ENCODE measurements at regions not wholly inside any gene's neighbourhood (a gene's known extent, or its start where the extent isn't known, plus 50 kb on each side); places are given as distances from the start of the nearest gene placed in this dataset.
A peak's percentile ranks its signal among the peaks of the same experiment; 100 is the strongest.
"Not testable (repeated sequence)": the region's sequence is repeated elsewhere in the genome, so short reads cannot be mapped to it uniquely, and the experiment has no call there.

DNA sequence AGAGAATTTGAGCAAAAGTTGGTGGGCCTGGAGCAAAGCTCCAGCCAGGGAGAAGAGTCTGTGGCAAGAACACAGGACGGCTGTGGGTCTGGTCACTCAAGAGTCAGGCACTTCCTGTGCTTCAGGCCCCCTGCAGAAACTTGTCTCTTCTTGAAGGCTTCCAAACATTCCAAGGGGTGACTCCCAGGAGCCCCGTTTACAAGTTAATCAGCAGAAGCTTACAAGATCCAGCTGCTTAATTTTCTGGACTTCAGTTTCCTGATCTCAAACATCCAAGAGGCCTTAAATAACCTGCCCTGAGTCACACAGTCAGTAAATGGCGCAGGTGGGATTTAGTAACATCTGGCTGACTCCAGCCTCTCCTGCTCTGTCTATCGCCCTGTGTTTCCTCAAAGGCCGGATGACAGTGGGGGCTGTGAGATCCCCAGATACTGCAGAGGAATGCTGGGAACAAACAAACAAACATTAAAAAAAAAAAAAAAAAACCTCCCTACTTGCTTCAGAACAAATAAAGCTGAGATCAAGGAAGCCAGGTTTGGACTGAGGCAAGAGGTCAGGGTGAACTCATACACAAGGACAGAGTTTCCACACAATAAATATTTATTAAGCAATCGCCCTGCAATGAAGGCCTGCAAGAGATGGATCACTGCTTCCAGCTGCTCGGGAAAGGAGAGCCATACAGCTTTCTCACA lies 175.4 kb upstream of the RFC3 start:
- DNase-seq (ENCODE audit: insufficient read length, low spot score) (no peak), FAIRE-seq (no peak)

DNA sequence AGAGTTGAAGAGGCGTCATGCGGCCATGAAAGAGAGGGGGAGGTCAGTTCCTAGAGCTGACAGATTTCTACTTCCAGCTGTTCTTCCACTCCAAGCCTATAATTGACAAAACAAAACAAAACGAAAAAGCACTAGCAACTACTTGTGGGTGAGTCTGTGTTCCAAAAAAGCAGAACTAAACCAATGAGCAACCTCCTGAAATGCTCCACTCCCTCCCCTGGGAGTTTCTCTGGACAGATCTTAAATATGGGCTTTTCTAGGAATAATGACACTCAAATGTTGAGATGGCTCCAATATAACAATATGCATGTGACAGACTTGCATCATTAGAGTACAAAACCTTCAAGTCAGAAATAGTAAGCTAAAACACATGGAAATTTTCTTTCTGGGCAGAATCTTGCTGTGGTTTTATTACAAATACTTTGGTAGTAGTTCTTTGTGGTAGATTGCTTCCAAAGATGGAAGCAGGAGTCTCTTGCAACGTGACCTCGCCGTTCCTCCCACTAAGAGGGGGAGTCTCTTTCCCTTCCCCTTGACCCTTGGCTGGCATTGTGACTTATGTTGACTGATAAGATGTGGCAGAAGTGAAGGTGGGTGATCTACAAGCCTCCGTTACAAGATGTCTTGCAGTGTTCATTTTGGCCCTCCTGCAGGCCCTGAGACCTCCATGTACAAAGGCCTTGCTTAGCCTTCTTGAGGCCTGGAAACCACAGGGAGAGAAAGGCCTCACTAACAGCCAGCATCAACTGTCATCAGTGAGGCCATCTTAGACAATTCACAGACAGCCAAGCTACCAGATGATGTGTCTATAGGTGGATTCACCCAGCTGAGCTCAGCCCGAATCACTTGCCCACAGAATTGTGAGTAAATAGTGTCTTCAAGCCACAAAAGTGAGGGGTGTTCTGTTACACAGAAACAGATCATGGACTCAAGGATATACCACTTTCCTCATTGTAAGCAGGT lies 173.1 kb upstream of the RFC3 start:
- FAIRE-seq = no peak

DNA sequence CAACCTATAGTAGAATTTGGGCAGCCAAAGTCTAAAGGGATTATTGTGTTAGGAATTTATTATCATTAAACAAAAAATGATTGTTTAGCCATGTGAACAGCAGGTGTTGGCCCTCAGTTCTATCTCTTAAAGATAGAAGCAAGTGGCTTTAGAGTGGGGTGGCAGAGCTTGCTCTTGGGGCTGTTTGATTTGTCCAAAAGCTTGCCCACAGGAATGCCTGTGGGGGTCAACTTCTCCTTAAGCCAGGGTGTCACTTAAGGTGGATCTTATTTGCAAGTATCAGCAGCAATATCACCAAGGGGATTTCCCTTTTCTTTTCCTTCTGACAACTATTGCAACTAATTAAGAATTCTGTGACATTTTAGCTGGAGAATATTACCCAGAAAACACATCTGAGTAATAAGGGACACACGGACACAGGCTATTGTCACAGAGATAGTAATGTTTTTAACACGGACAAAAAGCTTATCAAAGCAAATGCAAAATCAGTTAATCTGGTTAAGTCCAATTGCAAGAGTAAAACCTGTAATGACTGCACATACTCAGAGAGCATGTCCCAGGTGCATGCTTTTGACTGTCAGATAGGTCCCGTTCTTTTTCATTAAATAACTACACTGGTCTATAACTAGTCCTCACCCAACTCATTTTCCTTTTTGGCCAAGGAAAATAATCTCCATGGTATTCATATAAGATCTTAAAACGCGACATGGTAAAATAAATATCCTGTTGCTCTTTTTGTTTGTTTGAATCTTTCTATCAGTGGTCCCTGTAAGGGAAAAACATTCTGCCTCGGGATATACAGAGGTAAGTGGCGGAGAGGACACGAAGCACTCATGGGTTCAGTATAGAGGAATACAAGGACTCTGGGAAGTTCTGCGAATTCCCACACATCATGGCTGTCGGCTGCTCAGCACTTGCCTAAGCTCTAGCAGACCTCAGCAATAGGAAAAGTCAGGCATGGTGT lies 172.1 kb upstream of the RFC3 start:
- FAIRE-seq = no peak

More for the DNA sequence above, 173.1 kb upstream of the RFC3 start:
- DNase-seq (ENCODE audit: insufficient read length, low spot score) = no peak

DNA sequence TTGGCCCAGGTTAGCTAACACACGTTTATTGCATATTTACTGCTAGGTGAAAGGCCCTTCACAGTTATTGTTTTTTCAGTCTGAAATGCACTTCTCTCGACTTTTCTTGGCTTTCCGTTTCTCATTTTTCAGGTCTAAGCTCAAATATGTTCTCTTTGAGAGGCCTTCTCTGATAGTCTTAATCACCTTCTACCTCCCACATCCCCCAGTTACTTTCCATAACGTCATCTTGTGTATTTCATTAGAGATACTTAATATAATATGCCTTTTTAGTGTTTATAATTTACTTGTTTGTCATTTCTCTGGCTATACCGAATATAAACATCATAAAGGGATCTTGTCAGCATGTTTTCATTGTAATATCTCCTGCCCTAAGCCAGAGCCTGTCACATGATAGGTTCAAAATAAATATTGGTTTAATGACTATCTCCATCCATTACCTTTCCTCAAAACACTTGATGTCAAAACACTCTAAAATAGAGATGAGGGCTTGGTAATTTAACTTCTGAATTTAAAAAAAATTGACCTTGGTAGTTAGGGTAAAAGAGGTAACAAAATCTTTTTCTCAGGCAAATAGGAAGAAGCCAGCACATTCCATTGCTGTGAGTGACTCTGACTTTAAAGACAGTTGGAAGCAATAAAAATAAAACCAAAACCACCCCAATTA lies 168.6 kb upstream of the RFC3 start:
- DNase-seq (ENCODE audit: insufficient read length, low spot score) = no peak
- no peak for FAIRE-seq

More for the DNA sequence above, 172.1 kb upstream of the RFC3 start:
- no peak for DNase-seq (ENCODE audit: insufficient read length, low spot score)

DNA sequence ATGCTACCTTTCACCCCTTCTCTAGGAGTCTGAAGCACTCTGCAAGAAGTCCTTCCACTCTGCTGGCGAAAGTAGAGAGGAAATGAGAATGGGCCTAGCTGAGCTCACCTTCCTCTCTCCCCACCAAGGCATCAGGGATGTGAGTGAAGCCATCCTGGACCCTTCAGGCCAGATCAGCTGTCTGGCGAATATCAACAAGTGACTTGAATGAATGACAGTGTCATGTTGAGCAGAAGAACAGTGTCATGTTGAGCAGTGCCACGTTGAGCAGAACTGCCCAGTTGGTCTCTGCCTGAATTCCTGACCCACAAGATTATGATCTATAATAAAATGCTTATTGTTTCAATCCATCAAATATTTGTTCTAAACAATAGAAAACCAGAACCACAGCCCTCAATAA lies 166.2 kb upstream of the RFC3 start:
- FAIRE-seq = no peak

DNA sequence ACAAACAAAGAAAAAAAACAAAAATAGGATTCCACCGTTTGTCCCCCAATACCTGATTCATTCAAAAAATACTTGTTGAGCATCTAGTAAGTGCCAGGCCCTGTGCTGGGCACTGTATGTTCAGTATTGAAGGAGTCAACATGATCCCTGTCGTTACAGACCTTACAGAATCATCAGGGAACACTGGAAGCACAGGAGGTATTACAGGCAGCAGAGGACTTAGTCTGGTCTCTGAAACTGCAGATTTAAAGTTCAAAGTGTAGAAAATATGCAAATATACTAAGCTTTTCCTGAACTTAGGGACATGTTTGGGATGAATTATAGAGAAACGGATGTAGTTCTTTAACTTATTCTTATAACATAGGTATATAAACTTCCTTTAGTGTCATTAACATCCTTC lies 160.7 kb upstream of the RFC3 start:
- DNase-seq (ENCODE audit: insufficient read length, low spot score) (no peak), FAIRE-seq (no peak)

More for the DNA sequence above, 166.2 kb upstream of the RFC3 start:
- no peak for DNase-seq (ENCODE audit: insufficient read length, low spot score)

DNA sequence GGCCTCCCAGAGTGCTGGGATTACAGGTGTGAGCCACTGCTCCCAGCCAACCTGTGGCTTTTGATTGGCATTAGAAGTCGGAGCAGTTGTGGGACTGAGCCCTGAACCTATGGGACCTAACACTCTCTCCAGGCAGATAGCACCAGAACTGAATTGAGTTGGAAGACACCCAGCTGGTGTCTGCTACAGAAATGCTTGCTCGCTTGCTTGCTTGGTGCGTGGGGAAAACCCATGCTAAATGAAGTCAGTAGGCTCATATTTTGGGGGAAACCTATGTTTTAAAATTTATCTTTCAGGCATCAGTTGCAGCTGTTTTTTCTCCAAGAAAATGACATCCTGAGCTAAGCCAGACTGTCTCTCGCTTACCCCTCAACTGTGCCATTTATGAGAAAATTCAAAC lies 158.5 kb upstream of the RFC3 start:
- DNase-seq (ENCODE audit: insufficient read length, low spot score) (no peak), FAIRE-seq (no peak)

DNA sequence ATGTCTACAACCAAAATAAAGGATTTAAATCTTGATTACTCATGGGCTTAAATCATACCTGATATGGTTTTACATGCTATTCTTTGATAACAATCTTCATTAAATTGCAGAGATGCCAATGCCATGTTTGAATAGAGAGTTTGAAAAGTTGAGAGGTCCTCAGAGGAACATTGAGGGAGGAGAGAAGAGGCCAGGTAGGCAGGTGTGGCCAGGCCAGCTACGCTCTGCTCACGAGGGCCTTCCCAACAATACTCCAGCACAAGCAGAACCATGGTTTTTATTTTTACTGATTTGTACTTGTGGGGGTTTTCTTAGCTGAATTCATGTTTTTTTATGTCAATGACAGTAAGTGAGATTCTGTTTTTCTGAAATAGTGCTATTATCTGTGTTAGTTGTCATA lies 158.1 kb upstream of the RFC3 start:
- DNase-seq (ENCODE audit: insufficient read length, low spot score) (no peak), FAIRE-seq (no peak)

DNA sequence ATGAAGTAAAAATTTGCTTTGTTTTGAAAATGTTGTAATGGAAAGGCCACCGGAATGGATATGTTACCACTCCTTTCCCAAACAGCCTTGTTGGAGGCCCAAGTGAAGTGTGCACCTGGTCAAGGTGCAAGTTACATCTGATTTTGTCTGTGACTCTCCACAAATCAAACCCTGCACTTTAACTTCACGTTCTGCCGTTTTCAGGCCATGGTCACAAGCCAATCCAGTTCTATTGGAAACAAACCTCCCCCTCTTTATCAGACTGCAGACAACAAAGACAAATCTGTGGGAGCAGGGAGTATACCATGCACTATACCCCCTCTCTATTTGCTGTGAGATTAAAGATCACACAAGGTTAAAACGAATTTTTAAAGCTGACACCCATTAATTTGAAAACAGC lies 155.6 kb upstream of the RFC3 start:
- FAIRE-seq = no peak
- DNase-seq (ENCODE audit: insufficient read length, low spot score) = no peak

DNA sequence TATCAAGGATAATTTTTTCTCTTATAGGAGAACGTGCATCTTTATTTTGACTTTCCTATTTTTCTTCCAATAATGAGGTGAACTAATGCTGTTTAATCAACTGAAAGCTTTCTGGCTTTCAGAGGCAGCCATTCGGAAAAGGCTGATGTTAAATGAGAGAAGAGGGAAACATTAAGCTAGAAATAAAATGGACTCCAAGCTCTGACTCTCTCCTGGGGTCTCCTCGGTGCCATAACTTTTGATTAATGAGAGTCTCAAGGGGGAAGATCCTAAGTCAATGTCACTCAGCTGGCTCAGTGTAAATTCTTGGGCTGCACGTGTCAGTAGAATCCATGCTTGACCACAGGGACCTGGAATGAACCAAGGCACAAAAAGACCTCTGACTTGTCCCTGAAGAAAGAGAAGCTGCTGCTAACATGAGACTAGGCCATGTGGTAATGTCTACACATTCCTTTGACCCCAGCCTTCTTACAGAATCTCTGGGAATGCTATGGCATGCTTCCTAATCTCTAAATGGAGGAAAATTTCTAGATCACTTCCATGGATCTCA lies 152.2 kb upstream of the RFC3 start:
- FAIRE-seq = no peak
- no peak for DNase-seq (ENCODE audit: insufficient read length, low spot score)

DNA sequence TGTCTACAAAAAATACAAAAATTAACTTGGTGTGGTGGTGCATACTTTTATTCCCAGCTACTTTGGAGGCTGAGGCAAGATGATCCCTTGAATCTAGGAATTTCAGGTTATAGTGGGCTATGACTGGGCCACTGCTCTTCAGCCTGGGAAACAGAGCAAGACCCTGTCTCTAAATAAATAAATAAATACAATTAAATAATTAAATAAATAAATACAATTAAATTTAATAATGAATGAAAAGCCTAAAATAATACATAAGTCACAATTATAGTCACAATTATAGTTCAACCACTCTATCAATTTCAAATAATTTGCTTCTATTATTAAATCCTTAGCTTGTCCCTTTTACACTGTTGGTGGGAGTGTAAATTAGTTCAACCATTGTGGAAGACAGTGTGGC lies 146.4 kb upstream of the RFC3 start:
- no peak for FAIRE-seq
- DNase-seq (ENCODE audit: insufficient read length, low spot score) = no peak

DNA sequence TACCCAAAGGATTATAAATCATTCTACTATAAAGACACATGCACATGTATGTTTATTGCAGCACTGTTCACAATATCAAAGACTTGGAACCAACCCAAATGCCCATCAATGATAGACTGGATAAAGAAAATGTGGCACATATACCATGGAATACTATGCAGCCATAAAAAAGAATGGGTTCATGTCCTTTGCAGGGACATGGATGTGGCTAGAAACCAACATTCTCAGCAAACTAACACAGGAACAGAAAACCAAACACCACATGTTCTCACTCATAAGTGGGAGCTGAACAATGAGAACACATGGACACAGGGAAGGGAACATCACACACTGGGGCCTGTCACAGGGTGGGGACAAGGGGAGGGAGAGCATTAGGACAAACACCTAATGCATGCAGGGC lies 145.9 kb upstream of the RFC3 start:
- not testable (repeated sequence) for DNase-seq (ENCODE audit: insufficient read length, low spot score); FAIRE-seq

DNA sequence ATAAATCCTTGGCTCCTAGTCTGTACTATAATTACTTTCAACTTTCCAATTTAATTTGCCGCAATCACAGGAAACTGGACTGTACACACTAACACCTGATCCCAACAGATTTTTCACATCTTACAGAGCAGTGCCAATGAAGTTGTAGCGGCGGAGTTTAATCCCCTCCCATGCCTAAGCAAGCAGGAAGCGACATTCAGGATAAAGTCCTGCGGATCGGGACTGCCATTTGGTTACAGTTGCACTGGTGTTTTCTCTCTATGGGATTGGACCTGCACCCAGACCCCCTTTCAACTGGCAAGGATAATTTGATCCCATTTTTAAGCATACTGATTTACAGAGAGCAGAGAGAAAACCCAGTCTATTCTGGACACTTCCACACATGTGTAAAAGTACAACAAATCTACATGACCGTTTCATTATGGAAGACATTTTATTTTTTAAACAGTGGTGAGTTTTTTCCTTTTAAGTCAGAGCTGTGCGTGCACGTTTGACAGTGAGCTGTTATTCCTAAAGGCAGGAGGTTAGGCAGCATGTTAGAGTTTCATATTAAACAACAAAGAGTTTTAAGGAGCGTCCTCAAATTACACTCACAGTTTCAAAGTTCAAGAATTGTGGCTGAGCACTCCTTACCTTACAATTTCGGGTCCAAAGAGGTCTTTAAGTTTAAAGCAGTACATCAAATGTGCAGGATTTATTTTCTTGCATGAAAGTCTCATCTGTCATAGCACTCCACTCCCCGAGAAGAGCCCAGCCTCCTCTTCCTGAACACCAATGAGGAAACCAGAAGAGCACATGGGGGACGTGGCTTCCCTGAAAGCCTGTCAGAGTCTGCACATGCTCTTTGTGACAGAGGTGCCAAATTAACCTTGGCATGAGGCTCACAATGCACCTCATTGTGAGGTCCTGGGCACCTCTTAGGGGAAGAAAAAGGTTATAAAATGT lies 141.6 kb upstream of the RFC3 start:
- FAIRE-seq (peak; percentile 84), DNase-seq (ENCODE audit: insufficient read length, low spot score) (no peak)

DNA sequence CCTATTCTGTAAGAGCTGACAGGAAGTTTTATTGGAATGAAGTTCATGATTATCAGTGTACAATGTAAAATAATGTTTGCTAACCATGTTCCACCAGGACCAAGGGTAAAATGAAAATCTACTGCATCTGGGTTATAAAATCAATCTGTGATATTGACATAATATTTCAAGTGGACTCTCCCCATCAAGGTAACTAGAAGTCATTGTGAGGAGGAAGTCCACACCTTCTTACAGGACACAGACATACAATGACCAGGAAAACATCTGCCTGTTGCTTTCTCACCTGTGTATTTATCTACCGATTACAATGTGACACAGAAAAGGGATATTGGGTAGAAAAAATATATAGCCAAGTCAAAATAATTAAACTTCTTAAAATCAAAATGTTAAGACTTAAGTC lies 140.7 kb upstream of the RFC3 start:
- no peak for DNase-seq (ENCODE audit: insufficient read length, low spot score)
- peak; percentile 55 for FAIRE-seq

DNA sequence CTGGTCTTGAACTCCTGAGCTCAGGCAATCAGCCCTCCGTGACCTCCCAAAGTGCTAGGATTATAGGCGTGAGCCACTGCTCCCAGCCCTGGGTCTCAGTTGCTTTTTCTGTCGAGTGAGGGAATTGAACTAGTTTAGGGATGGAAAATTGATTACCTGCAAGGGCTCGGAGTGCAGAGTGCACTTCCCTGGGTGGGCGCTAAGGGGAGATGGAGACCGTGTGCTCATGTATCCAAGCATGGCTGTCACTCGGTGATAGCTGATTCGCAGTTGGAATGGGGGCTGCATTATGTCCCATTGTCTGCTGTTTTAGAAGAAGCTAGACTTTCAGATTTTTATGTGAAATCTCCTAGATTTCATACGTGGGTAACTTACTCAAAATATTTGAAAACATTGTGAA lies 139.9 kb upstream of the RFC3 start:
- no peak for DNase-seq (ENCODE audit: insufficient read length, low spot score)
- peak; percentile 39 for FAIRE-seq

DNA sequence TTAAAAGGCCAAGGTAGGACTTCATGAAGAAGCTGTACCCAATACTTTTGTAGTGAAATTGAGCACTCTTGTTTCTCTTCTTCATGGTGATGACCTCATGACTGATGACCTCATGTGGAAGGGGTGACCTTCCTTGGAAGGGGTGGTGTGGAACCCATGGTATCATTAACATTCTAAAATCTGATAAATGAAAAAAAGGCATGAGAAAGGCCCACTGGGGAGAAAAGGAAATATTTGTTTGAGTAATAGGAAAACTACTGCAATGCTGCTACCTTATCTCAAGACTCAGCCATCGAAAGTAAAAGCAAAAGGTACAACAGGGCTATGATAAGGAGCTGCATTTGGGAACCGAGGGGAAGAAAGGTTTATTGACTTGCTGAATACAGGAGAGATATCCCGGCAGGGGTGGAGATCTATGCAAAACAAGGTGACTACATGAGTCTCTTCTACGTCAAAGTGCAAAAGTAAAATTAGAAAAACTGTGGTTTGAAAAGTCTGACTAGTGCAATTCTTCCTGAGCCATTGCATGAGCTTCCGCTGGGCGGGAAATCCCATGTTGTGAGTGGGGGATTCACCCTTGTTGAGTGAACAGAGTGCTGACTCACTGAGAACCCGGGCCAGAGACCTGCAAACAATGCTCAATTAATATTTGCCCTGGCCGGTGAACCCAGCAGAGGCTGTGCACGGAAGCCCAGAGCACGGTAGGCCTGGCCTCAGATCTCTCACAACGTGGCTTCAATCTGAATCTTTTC lies 138.9 kb upstream of the RFC3 start:
- DNase-seq (ENCODE audit: insufficient read length, low spot score) (peak; percentile 60), FAIRE-seq (peak; percentile 97)

DNA sequence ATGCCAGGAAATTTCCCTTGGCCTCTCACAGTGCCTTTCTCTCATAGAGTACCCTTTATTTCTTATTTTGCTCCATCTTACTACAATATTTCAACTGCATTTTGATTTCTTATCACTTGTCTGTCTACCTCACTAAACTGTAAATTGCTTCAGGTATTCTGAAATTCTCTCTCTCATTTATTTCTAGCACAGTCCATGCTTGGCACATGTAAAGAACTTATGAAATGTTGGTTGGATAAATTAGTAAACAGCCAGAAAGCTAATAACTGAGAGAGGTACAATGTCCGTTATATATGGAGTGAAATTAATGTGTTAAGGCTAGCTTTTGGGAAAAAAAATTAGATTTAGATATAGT lies 138.3 kb upstream of the RFC3 start:
- FAIRE-seq (no peak), DNase-seq (ENCODE audit: insufficient read length, low spot score) (no peak)

DNA sequence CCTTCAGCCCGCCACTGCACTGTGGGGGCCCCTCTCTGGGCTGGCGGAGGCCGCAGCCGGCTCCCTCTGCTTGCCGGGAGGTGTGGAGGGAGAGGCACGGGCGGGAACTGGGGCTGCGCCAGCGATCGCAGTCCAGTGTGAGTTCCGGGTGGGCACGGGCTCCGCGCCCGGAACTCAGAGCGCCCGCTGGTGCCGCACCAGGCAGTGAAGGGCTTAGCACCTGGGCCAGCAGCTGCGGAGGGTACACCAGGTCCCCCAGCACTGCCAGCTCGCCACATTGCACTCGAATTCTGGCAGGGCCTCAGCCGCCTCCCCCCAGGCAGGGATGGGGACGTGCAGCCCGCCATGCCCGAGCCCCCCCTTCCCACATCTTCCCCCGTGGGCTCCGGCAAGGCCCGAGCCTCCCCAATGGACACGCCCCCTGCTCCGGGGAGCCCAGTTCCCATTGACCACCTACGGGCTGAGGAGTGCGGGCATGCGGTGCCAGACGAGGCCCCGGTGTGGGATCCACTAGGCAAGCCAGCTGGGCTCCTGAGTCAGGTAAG lies 135.9 kb upstream of the RFC3 start:
- FAIRE-seq (no peak), DNase-seq (ENCODE audit: insufficient read length, low spot score) (no peak)
